Activated CD4-positive, alpha-beta T cell treated with anti-CD3 and anti-CD28 coated beads for 36 hours (primary cell): ENCODE measurements at regions not wholly inside any gene's neighbourhood (a gene's known extent, or its start where the extent isn't known, plus 50 kb on each side); places are given as distances from the start of the nearest gene placed in this dataset.
"Not testable (repeated sequence)": the region's sequence is repeated elsewhere in the genome, so short reads cannot be mapped to it uniquely, and the experiment has no call there.

Source experiments
- ATAC-seq: fragments of 200-7000 bp; cut with Tn5 transposase; one replicate; pipeline ENCODE4 v1.10.0; 2021; ENCODE audit warnings: mild to moderate bottlenecking, moderate library complexity
- CTCF ChIA-PET: fragments of 350-600 bp; sonication (Branson Sonifier 250); formaldehyde crosslinking; loops from one replicate; lab custom pipeline; 2021; ENCODE audit warnings: antibody characterized with exemption; lab: Charles Lee
- POLR2A ChIA-PET: fragments of 350-600 bp; sonication (Branson Sonifier 250); formaldehyde crosslinking; loops from one replicate; lab custom pipeline; 2021; ENCODE audit warnings: antibody characterized with exemption, inconsistent platforms; lab: Charles Lee
- DNase-seq: peaks from one replicate; pipeline ENCODE4 v3.0.0-alpha.2; 2020
- H3K27ac Mint-ChIP-seq: one replicate; pipeline ENCODE4 v1.8.0; 2021; ENCODE audit warnings: mixed read lengths
- H3K27me3 Mint-ChIP-seq: one replicate; pipeline ENCODE4 v1.8.0; 2021; ENCODE audit warnings: mixed read lengths
- H3K36me3 Mint-ChIP-seq: one replicate; pipeline ENCODE4 v1.8.0; 2021; ENCODE audit warnings: low read depth, mixed read lengths
- H3K4me1 Mint-ChIP-seq: one replicate; pipeline ENCODE4 v1.8.0; 2021; ENCODE audit warnings: mixed read lengths
- H3K4me3 Mint-ChIP-seq: one replicate; pipeline ENCODE4 v1.8.0; 2021; ENCODE audit warnings: mild to moderate bottlenecking, moderate library complexity, mixed read lengths
- H3K9me3 Mint-ChIP-seq: one replicate; pipeline ENCODE4 v1.8.0; 2021; ENCODE audit warnings: low read depth, mixed read lengths
- intact Hi-C, 2 experiments: fragments of 100-400 bp; cut with DNase I in 1 of 2; cut with micrococcal nuclease in 1 of 2; formaldehyde crosslinking; loops; one replicate each; pipeline versions ENCODE4 v1.14.2 to v1.15.1; 2022 to 2024; cut with DNase I, micrococcal nuclease

GRCh38 chr14:97148021-97148420, 350.8 kb downstream of the VRK1 start:
- H3K27ac Mint-ChIP-seq, intact Hi-C loops, H3K36me3 Mint-ChIP-seq, H3K27me3 Mint-ChIP-seq, H3K9me3 Mint-ChIP-seq, H3K4me1 Mint-ChIP-seq, POLR2A ChIA-PET, H3K4me3 Mint-ChIP-seq, ATAC-seq, DNase-seq: not testable (repeated sequence)
- CTCF ChIA-PET: interaction anchor here (0.6 to 0.7 kb wide), 2 partner anchors 21 to 335 kb away, joined by 3 read pairs; no protein-coding TSS in a partner anchor

GRCh38 chr14:97149775-97150174, 352.6 kb downstream of the VRK1 start:
- ChIA-PET CTCF (interaction anchor here (0.7 to 1.2 kb wide), 3 partner anchors 20 to 701 kb away, joined by 3 to 4 read pairs (median 3); no protein-coding TSS in a partner anchor), POLR2A (no interaction called here)
- H3K4me1 Mint-ChIP-seq: no peaks in the 10 kb centered on the region
- no peak overlapping the region for H3K27ac Mint-ChIP-seq
- H3K4me3 Mint-ChIP-seq: no peak overlapping the region
- intact Hi-C loops: no loop called here
- peaks cover 5% of the 10 kb centered on the region for H3K27me3 Mint-ChIP-seq
- ATAC-seq: no peak
- no peak for DNase-seq
- no peaks in the 10 kb centered on the region for H3K36me3 Mint-ChIP-seq
- H3K9me3 Mint-ChIP-seq: no peaks in the 10 kb centered on the region

GRCh38 chr14:97153527-97153926, 356.3 kb downstream of the VRK1 start:
- no peak overlapping the region for H3K4me3 Mint-ChIP-seq
- ATAC-seq (no peak), DNase-seq (no peak)
- POLR2A ChIA-PET: no interaction called here
- H3K27me3 Mint-ChIP-seq: peaks cover 10% of the 10 kb centered on the region
- intact Hi-C loops: no loop called here
- no peak overlapping the region for H3K27ac Mint-ChIP-seq
- H3K9me3 Mint-ChIP-seq: no peaks in the 10 kb centered on the region
- CTCF ChIA-PET: interaction anchor here (0.9 kb wide), 1 partner anchor 33 kb away, joined by 3 read pairs; no protein-coding TSS in a partner anchor
- H3K36me3 Mint-ChIP-seq: no peaks in the 10 kb centered on the region
- H3K4me1 Mint-ChIP-seq: no peaks in the 10 kb centered on the region

GRCh38 chr14:97155320-97155719, 358.1 kb downstream of the VRK1 start:
- no peak for ATAC-seq
- DNase-seq: no peak
- POLR2A ChIA-PET: no interaction called here
- CTCF ChIA-PET: interaction anchor here (1.0 kb wide), 1 partner anchor 21 kb away, joined by 3 read pairs; no protein-coding TSS in a partner anchor
- H3K36me3 Mint-ChIP-seq: no peaks in the 10 kb centered on the region
- H3K9me3 Mint-ChIP-seq: peaks cover 10% of the 10 kb centered on the region
- intact Hi-C loops: no loop called here
- H3K27ac Mint-ChIP-seq: no peak overlapping the region
- no peak overlapping the region for H3K4me3 Mint-ChIP-seq
- peaks cover 10% of the 10 kb centered on the region for H3K27me3 Mint-ChIP-seq
- no peaks in the 10 kb centered on the region for H3K4me1 Mint-ChIP-seq

- ChIA-PET POLR2A (no interaction called here), CTCF (interaction anchor here (1.0 kb wide), 1 partner anchor 21 kb away, joined by 3 read pairs; no protein-coding TSS in a partner anchor)
- H3K36me3 Mint-ChIP-seq: no peaks in the 10 kb centered on the region
- no peak overlapping the region for H3K27ac Mint-ChIP-seq
- H3K4me1 Mint-ChIP-seq: no peaks in the 10 kb centered on the region
- no peak for DNase-seq
- ATAC-seq: no peak
- H3K9me3 Mint-ChIP-seq: peaks cover 11% of the 10 kb centered on the region
- peaks cover 10% of the 10 kb centered on the region for H3K27me3 Mint-ChIP-seq
- H3K4me3 Mint-ChIP-seq: no peak overlapping the region
- intact Hi-C loops: no loop called here
Measured at GRCh38 chr14:97155814-97156213, 358.6 kb downstream of the VRK1 start.

- CTCF ChIA-PET: interaction anchor here (0.7 kb wide), 1 partner anchor 304 kb away, joined by 3 read pairs; no protein-coding TSS in a partner anchor
- Mint-ChIP-seq H3K27me3 (peaks cover 10% of the 10 kb centered on the region), H3K4me1 (no peaks in the 10 kb centered on the region), H3K4me3 (no peak overlapping the region), H3K9me3 (peaks cover 11% of the 10 kb centered on the region), H3K36me3 (no peaks in the 10 kb centered on the region), H3K27ac (no peak overlapping the region)
- DNase-seq (no peak), ATAC-seq (no peak)
- intact Hi-C loops: no loop called here
- POLR2A ChIA-PET: no interaction called here
Measured at GRCh38 chr14:97156705-97157104, 359.5 kb downstream of the VRK1 start.

- Mint-ChIP-seq H3K27me3 (peaks cover 10% of the 10 kb centered on the region), H3K27ac (no peak overlapping the region), H3K9me3 (peaks cover 11% of the 10 kb centered on the region), H3K36me3 (no peaks in the 10 kb centered on the region), H3K4me1 (no peaks in the 10 kb centered on the region), H3K4me3 (no peak overlapping the region)
- CTCF ChIA-PET: interaction anchor here (0.8 kb wide), 1 partner anchor 142 kb away, joined by 3 read pairs; no protein-coding TSS in a partner anchor
- ATAC-seq (no peak), DNase-seq (no peak)
- POLR2A ChIA-PET: no interaction called here
- intact Hi-C loops: no loop called here
Measured at GRCh38 chr14:97158102-97158501, 360.9 kb downstream of the VRK1 start.

- intact Hi-C loops: no loop called here
- H3K27ac Mint-ChIP-seq: no peak overlapping the region
Measured at GRCh38 chr14:97159124-97159523, 361.9 kb downstream of the VRK1 start.

GRCh38 chr14:97162621-97163020, 365.4 kb downstream of the VRK1 start:
- POLR2A ChIA-PET: no interaction called here
- no peaks in the 10 kb centered on the region for H3K27me3 Mint-ChIP-seq
- H3K36me3 Mint-ChIP-seq: no peaks in the 10 kb centered on the region
- no peak overlapping the region for H3K4me3 Mint-ChIP-seq
- no peak overlapping the region for H3K27ac Mint-ChIP-seq
- CTCF ChIA-PET: no interaction called here
- DNase-seq (no peak), ATAC-seq (no peak)
- no peaks in the 10 kb centered on the region for H3K4me1 Mint-ChIP-seq
- intact Hi-C loops: no loop called here
- H3K9me3 Mint-ChIP-seq: peaks cover 11% of the 10 kb centered on the region

More at GRCh38 chr14:97159124-97159523, 361.9 kb downstream of the VRK1 start:
- no peak overlapping the region for H3K4me3 Mint-ChIP-seq
- DNase-seq (no peak), ATAC-seq (no peak)
- peaks cover 11% of the 10 kb centered on the region for H3K9me3 Mint-ChIP-seq
- H3K36me3 Mint-ChIP-seq: no peaks in the 10 kb centered on the region
- no peaks in the 10 kb centered on the region for H3K4me1 Mint-ChIP-seq
- ChIA-PET CTCF (no interaction called here), POLR2A (no interaction called here)
- H3K27me3 Mint-ChIP-seq: peaks cover 10% of the 10 kb centered on the region

GRCh38 chr14:97164021-97164420, 366.8 kb downstream of the VRK1 start:
- H3K4me1 Mint-ChIP-seq: no peaks in the 10 kb centered on the region
- no peaks in the 10 kb centered on the region for H3K27me3 Mint-ChIP-seq
- H3K36me3 Mint-ChIP-seq: no peaks in the 10 kb centered on the region
- H3K9me3 Mint-ChIP-seq: peaks cover 7% of the 10 kb centered on the region
- intact Hi-C loops: no loop called here
- no peak for DNase-seq
- H3K4me3 Mint-ChIP-seq: no peak overlapping the region
- CTCF ChIA-PET: interaction anchor here (0.6 kb wide), 1 partner anchor 145 kb away, joined by 4 read pairs; no protein-coding TSS in a partner anchor
- H3K27ac Mint-ChIP-seq: no peak overlapping the region
- POLR2A ChIA-PET: no interaction called here
- no peak for ATAC-seq

- H3K27me3 Mint-ChIP-seq: no peaks in the 10 kb centered on the region
- ATAC-seq (no peak), DNase-seq (no peak)
- no peaks in the 10 kb centered on the region for H3K9me3 Mint-ChIP-seq
- no peak overlapping the region for H3K4me3 Mint-ChIP-seq
- POLR2A ChIA-PET: no interaction called here
- intact Hi-C loops: no loop called here
- no peaks in the 10 kb centered on the region for H3K36me3 Mint-ChIP-seq
- H3K4me1 Mint-ChIP-seq: no peaks in the 10 kb centered on the region
- H3K27ac Mint-ChIP-seq: no peak overlapping the region
- CTCF ChIA-PET: no interaction called here
Measured at GRCh38 chr14:97166497-97166896, 369.3 kb downstream of the VRK1 start.

GRCh38 chr14:97167577-97167976, 370.4 kb downstream of the VRK1 start:
- CTCF ChIA-PET, H3K9me3 Mint-ChIP-seq, ATAC-seq, H3K27ac Mint-ChIP-seq, H3K4me3 Mint-ChIP-seq, H3K4me1 Mint-ChIP-seq, intact Hi-C loops, H3K27me3 Mint-ChIP-seq, DNase-seq, H3K36me3 Mint-ChIP-seq, POLR2A ChIA-PET: not testable (repeated sequence)
